ENCODE measurements at regions not wholly inside any gene's neighbourhood (a gene's known extent, or its start where the extent isn't known, plus 50 kb on each side); places are given as distances from the start of the nearest gene placed in this dataset.

DNA sequence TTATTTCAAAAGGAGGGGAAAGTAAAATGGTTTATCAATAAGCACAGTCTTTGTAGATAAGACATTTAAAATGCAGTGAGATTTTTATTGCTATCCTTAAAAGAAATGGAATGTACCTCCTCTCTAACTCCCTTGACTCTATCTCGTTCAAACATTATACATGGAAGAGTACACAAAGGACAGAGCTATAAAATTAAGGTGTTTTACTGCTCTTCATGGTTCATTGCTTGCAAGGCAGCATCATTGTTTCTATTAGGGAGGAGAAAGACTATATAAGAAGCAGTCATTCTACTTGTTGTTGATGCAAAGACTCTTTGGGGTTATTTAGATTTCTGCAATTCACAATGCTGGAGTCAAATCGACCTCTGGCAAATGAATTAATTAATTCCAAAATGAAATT lies 380.2 kb upstream of the NDST3 start:
- TF ChIP-seq, protein P1, sequence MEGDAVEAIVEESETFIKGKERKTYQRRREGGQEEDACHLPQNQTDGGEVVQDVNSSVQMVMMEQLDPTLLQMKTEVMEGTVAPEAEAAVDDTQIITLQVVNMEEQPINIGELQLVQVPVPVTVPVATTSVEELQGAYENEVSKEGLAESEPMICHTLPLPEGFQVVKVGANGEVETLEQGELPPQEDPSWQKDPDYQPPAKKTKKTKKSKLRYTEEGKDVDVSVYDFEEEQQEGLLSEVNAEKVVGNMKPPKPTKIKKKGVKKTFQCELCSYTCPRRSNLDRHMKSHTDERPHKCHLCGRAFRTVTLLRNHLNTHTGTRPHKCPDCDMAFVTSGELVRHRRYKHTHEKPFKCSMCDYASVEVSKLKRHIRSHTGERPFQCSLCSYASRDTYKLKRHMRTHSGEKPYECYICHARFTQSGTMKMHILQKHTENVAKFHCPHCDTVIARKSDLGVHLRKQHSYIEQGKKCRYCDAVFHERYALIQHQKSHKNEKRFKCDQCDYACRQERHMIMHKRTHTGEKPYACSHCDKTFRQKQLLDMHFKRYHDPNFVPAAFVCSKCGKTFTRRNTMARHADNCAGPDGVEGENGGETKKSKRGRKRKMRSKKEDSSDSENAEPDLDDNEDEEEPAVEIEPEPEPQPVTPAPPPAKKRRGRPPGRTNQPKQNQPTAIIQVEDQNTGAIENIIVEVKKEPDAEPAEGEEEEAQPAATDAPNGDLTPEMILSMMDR (conservative IDR thresholded peaks at IDR 0.05) = no peak
- no peak for TF ChIP-seq EZH2 (IDR thresholded peaks at IDR 0.05; ENCODE audit: low read depth)

Data from PC-9 (cell line).